GM23338 (cell line): ENCODE measurements at regions not wholly inside any gene's neighbourhood (a gene's known extent, or its start where the extent isn't known, plus 50 kb on each side); places are given as distances from the start of the nearest gene placed in this dataset.

Experiments used
- ATAC-seq: fragments of 200-7000 bp; cut with Tn5 transposase; 3 replicates; pipeline ENCODE4 v1.9.1; 2020
- DNase-seq: peaks from one replicate; pipeline ENCODE4 v3.0.0-alpha.2; 2015; ENCODE audit warnings: low spot score
- H2AFZ ChIP-seq: fragments of 200-600 bp; sonication (generic); 2 replicates; pipeline ENCODE4 v1.8.0; 2016; ENCODE audit warnings: antibody characterized with exemption, mild to moderate bottlenecking, moderate library complexity
- H3F3A ChIP-seq: fragments of 200-600 bp; sonication (generic); replicated peaks from 2 replicates; pipeline ENCODE4 v1.8.0; 2017; ENCODE audit warnings: antibody characterized with exemption, mixed run types, low read depth
- H3K27ac ChIP-seq: fragments of 200-600 bp; sonication (generic); 2 replicates; pipeline ENCODE4 v1.6.1; 2016; ENCODE audit warnings: low read depth
- H3K27me3 ChIP-seq: fragments of 200-600 bp; sonication (generic); 2 replicates; pipeline ENCODE4 v1.8.0; 2016; ENCODE audit warnings: mild to moderate bottlenecking, mixed run types, moderate library complexity; ENCODE audit not compliant: insufficient read depth
- H3K36me3 ChIP-seq: fragments of 200-600 bp; sonication (generic); 2 replicates; pipeline ENCODE4 v1.8.0; 2016; ENCODE audit warnings: mild to moderate bottlenecking; ENCODE audit not compliant: insufficient read depth
- H3K4me1 ChIP-seq: fragments of 200-600 bp; sonication (generic); 2 replicates; pipeline ENCODE4 v1.8.0; 2016; ENCODE audit warnings: mild to moderate bottlenecking, moderate library complexity; ENCODE audit not compliant: insufficient read depth
- H3K4me2 ChIP-seq: fragments of 200-600 bp; sonication (generic); 2 replicates; pipeline ENCODE4 v1.7.1; 2017; ENCODE audit warnings: mixed run types
- H3K4me3 ChIP-seq: fragments of 200-600 bp; sonication (generic); 2 replicates; pipeline ENCODE4 v1.6.1; 2016; ENCODE audit warnings: mixed run types
- H3K79me2 ChIP-seq: fragments of 200-600 bp; sonication (generic); replicated peaks from 2 replicates; pipeline ENCODE4 v1.8.0; 2017; ENCODE audit warnings: mild to moderate bottlenecking; ENCODE audit not compliant: insufficient read depth
- H3K9me2 ChIP-seq: fragments of 200-600 bp; sonication (generic); 2 replicates; pipeline ENCODE4 v1.8.0; 2017; ENCODE audit not compliant: insufficient read depth
- H4K20me1 ChIP-seq: fragments of 200-600 bp; sonication (generic); replicated peaks from 2 replicates; pipeline ENCODE4 v1.8.0; 2017; ENCODE audit warnings: mild to moderate bottlenecking; ENCODE audit not compliant: insufficient read depth
- H3K27ac Mint-ChIP-seq: 2 replicates; pipeline ENCODE4 v1.8.0; 2020; ENCODE audit warnings: inconsistent platforms, mild to moderate bottlenecking, moderate library complexity, mixed read lengths
- H3K27me3 Mint-ChIP-seq: 3 replicates; pipeline ENCODE4 v1.8.0; 2022; ENCODE audit warnings: low read depth, mild to moderate bottlenecking, moderate library complexity, mixed read lengths, inconsistent platforms; ENCODE audit not compliant: insufficient read depth, poor library complexity
- H3K36me3 Mint-ChIP-seq: 3 replicates; pipeline ENCODE4 v1.8.0; 2021; ENCODE audit warnings: low read depth, mild to moderate bottlenecking, inconsistent platforms, moderate library complexity, mixed read lengths
- H3K4me1 Mint-ChIP-seq: 3 replicates; pipeline ENCODE4 v1.8.0; 2020; ENCODE audit warnings: mild to moderate bottlenecking, inconsistent platforms, mixed read lengths
- H3K4me3 Mint-ChIP-seq: 3 replicates; pipeline ENCODE4 v1.8.0; 2021; ENCODE audit warnings: moderate library complexity, mild to moderate bottlenecking, inconsistent platforms, mixed read lengths
- H3K9me3 Mint-ChIP-seq: 3 replicates; pipeline ENCODE4 v1.8.0; 2020; ENCODE audit warnings: moderate library complexity, mild to moderate bottlenecking, inconsistent platforms, mixed read lengths
- EZH2phosphoT487 ChIP-seq: fragments of 200-600 bp; sonication (generic); IDR thresholded peaks from one replicate; pipeline ENCODE4 v1.8.1; 2018; ENCODE audit warnings: antibody characterized with exemption; ENCODE audit not compliant: unreplicated experiment
- NANOG ChIP-seq: IDR thresholded peaks from 2 replicates; pipeline ENCODE4 v1.6.1; 2016; ENCODE audit warnings: antibody characterized with exemption, borderline replicate concordance
- POLR2AphosphoS5 ChIP-seq: IDR thresholded peaks from 2 replicates; pipeline ENCODE4 v1.6.1; 2016; ENCODE audit warnings: antibody characterized with exemption, low read depth
- REST ChIP-seq: IDR thresholded peaks from one replicate; pipeline ENCODE4 v1.6.1; 2018; ENCODE audit warnings: antibody characterized with exemption; ENCODE audit not compliant: unreplicated experiment
- STAT1 ChIP-seq: IDR thresholded peaks from one replicate; pipeline ENCODE4 v1.6.1; 2016; ENCODE audit warnings: antibody characterized with exemption; ENCODE audit not compliant: unreplicated experiment
- ZNF114 ChIP-seq: fragments of 250-450 bp; sonication (Bioruptor Pico); IDR thresholded peaks from 2 replicates; pipeline ENCODE4 v1.5.0; 2020; ENCODE audit warnings: mild to moderate bottlenecking, moderate library complexity
- ZNF331 ChIP-seq: fragments of 250-450 bp; sonication (Bioruptor Pico); IDR thresholded peaks from 2 replicates; pipeline ENCODE4 v1.5.0; 2020; ENCODE audit warnings: low read depth, mild to moderate bottlenecking, moderate library complexity
- TF ChIP-seq, protein P1 (sequence below): fragments of 250-450 bp; sonication (Bioruptor Pico); IDR thresholded peaks from 2 replicates; pipeline ENCODE4 v1.5.0; 2020; ENCODE audit warnings: mild to moderate bottlenecking, moderate library complexity
- TF ChIP-seq, protein P2 (sequence below), 2 experiments: fragments of 200-600 bp in 1 of 2; sonication (generic) in 1 of 2; conservative IDR thresholded peaks; 2 replicates each; pipeline versions ENCODE4 v1.5.1 to v1.6.1; 2016 to 2017; ENCODE audit warnings: antibody characterized with exemption in 2 of 2, low read depth in 2 of 2, mild to moderate bottlenecking in 2 of 2, moderate library complexity in 1 of 2
- TF ChIP-seq, protein P3 (sequence below): IDR thresholded peaks from 2 replicates; pipeline ENCODE4 v1.6.1; 2016; ENCODE audit warnings: antibody characterized with exemption

DNA sequence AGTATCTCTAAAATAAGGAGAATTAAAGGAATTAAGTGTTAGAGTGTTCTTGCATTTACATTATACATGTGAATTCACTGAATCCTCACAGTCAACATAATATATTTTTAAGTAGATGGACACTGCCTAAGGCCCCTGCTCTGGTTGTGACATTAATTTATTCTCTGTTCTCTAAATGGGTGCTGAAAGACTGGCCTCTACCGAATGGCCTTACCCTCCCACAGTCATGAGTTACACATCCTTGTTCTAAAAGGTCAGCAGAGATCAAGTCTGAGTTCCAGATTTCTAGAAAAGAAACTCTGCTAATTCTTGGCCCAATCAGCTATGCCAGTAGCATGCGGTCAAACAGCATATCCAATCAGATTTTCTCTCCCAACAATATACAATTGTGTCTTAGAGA is 193.2 kb downstream of the TM2D1 start (continued):
- TF ChIP-seq, protein P1, sequence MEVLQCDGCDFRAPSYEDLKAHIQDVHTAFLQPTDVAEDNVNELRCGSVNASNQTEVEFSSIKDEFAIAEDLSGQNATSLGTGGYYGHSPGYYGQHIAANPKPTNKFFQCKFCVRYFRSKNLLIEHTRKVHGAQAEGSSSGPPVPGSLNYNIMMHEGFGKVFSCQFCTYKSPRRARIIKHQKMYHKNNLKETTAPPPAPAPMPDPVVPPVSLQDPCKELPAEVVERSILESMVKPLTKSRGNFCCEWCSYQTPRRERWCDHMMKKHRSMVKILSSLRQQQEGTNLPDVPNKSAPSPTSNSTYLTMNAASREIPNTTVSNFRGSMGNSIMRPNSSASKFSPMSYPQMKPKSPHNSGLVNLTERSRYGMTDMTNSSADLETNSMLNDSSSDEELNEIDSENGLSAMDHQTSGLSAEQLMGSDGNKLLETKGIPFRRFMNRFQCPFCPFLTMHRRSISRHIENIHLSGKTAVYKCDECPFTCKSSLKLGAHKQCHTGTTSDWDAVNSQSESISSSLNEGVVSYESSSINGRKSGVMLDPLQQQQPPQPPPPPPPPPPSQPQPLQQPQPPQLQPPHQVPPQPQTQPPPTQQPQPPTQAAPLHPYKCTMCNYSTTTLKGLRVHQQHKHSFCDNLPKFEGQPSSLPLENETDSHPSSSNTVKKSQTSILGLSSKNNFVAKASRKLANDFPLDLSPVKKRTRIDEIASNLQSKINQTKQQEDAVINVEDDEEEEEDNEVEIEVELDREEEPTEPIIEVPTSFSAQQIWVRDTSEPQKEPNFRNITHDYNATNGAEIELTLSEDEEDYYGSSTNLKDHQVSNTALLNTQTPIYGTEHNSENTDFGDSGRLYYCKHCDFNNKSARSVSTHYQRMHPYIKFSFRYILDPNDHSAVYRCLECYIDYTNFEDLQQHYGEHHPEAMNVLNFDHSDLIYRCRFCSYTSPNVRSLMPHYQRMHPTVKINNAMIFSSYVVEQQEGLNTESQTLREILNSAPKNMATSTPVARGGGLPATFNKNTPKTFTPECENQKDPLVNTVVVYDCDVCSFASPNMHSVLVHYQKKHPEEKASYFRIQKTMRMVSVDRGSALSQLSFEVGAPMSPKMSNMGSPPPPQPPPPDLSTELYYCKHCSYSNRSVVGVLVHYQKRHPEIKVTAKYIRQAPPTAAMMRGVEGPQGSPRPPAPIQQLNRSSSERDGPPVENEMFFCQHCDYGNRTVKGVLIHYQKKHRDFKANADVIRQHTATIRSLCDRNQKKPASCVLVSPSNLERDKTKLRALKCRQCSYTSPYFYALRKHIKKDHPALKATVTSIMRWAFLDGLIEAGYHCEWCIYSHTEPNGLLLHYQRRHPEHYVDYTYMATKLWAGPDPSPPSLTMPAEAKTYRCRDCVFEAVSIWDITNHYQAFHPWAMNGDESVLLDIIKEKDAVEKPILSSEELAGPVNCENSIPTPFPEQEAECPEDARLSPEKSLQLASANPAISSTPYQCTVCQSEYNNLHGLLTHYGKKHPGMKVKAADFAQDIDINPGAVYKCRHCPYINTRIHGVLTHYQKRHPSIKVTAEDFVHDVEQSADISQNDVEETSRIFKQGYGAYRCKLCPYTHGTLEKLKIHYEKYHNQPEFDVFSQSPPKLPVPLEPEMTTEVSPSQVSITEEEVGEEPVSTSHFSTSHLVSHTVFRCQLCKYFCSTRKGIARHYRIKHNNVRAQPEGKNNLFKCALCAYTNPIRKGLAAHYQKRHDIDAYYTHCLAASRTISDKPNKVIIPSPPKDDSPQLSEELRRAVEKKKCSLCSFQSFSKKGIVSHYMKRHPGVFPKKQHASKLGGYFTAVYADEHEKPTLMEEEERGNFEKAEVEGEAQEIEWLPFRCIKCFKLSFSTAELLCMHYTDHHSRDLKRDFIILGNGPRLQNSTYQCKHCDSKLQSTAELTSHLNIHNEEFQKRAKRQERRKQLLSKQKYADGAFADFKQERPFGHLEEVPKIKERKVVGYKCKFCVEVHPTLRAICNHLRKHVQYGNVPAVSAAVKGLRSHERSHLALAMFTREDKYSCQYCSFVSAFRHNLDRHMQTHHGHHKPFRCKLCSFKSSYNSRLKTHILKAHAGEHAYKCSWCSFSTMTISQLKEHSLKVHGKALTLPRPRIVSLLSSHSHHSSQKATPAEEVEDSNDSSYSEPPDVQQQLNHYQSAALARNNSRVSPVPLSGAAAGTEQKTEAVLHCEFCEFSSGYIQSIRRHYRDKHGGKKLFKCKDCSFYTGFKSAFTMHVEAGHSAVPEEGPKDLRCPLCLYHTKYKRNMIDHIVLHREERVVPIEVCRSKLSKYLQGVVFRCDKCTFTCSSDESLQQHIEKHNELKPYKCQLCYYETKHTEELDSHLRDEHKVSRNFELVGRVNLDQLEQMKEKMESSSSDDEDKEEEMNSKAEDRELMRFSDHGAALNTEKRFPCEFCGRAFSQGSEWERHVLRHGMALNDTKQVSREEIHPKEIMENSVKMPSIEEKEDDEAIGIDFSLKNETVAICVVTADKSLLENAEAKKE (CRISPR knock-in tag) = no peak

DNA sequence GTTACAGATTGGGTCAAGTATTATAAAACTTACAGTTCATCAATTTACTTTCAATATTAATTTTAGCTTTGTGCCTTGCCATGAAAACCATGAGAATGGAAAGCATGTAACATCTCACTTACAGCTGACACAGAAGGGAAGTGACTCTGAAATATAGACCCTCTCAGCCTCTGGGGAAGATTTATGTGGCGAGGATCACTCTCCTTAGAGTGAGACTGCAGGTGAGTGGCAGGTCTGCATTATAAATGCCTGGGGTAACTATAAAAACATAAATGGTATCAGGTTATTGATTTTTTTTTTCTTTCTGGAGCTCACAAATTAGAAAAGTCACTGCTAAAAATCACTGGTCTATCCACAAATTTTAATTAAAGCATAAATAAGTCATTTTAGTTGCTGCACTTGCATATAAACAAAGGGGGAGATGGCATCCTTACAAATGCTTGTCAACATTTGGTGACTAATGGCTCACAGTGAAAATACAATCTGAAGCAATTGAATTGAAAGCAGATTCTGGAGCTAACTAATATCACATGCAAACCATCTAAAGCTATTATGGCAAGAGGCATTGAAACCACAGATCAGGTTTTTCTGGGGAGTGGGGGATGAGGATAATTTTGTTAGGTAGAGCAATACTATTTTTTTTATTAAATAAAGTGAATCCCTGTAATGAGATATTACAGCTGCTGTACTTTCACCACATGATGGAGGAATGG is 200.9 kb downstream of the TM2D1 start:
- no peak for DNase-seq
- no peaks in the 10 kb centered on the region for H3K79me2 ChIP-seq
- H4K20me1 ChIP-seq = no peaks in the 10 kb centered on the region
- Mint-ChIP-seq H3K27me3 (no peaks in the 10 kb centered on the region), H3K4me3 (no peak overlapping the region), H3K9me3 (no peaks in the 10 kb centered on the region), H3K36me3 (no peaks in the 10 kb centered on the region), H3K4me1 (no peaks in the 10 kb centered on the region), H3K27ac (no peak overlapping the region)
- no peak overlapping the region for H3K27ac ChIP-seq
- no peak overlapping the region for H3K4me2 ChIP-seq
- no peak for ATAC-seq
- no peaks in the 10 kb centered on the region for H3K9me2 ChIP-seq
- H3K4me3 ChIP-seq = no peak overlapping the region
- H3K4me1 ChIP-seq = no peaks in the 10 kb centered on the region
- H3K36me3 ChIP-seq = no peaks in the 10 kb centered on the region
- H3K27me3 ChIP-seq = no peaks in the 10 kb centered on the region
- no peaks in the 10 kb centered on the region for H3F3A ChIP-seq
- no peak overlapping the region for H2AFZ ChIP-seq
- TF ChIP-seq ZNF114 (CRISPR knock-in tag) = no peak
- no peak for TF ChIP-seq STAT1
- TF ChIP-seq, protein P2, sequence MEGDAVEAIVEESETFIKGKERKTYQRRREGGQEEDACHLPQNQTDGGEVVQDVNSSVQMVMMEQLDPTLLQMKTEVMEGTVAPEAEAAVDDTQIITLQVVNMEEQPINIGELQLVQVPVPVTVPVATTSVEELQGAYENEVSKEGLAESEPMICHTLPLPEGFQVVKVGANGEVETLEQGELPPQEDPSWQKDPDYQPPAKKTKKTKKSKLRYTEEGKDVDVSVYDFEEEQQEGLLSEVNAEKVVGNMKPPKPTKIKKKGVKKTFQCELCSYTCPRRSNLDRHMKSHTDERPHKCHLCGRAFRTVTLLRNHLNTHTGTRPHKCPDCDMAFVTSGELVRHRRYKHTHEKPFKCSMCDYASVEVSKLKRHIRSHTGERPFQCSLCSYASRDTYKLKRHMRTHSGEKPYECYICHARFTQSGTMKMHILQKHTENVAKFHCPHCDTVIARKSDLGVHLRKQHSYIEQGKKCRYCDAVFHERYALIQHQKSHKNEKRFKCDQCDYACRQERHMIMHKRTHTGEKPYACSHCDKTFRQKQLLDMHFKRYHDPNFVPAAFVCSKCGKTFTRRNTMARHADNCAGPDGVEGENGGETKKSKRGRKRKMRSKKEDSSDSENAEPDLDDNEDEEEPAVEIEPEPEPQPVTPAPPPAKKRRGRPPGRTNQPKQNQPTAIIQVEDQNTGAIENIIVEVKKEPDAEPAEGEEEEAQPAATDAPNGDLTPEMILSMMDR (conservative IDR thresholded peaks at IDR 0.05; ENCODE audit: low read depth in 2 of 2) = no peak
- TF ChIP-seq NANOG = no peak
- no peak for TF ChIP-seq ZNF331 (CRISPR knock-in tag)
- no peak for TF ChIP-seq REST
- TF ChIP-seq, protein P3, sequence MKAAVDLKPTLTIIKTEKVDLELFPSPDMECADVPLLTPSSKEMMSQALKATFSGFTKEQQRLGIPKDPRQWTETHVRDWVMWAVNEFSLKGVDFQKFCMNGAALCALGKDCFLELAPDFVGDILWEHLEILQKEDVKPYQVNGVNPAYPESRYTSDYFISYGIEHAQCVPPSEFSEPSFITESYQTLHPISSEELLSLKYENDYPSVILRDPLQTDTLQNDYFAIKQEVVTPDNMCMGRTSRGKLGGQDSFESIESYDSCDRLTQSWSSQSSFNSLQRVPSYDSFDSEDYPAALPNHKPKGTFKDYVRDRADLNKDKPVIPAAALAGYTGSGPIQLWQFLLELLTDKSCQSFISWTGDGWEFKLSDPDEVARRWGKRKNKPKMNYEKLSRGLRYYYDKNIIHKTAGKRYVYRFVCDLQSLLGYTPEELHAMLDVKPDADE = no peak
- no peak for TF ChIP-seq POLR2AphosphoS5
- TF ChIP-seq EZH2phosphoT487 = no peak
